GM23338 (cell line): ENCODE measurements at regions not wholly inside any gene's neighbourhood (a gene's known extent, or its start where the extent isn't known, plus 50 kb on each side); places are given as distances from the start of the nearest gene placed in this dataset.

ENCODE experiments used
- ATAC-seq: fragments of 200-7000 bp; cut with Tn5 transposase; 3 replicates; pipeline ENCODE4 v1.9.1; 2020
- DNase-seq: peaks from one replicate; pipeline ENCODE4 v3.0.0-alpha.2; 2015; ENCODE audit warnings: low spot score
- H2AFZ ChIP-seq: fragments of 200-600 bp; sonication (generic); 2 replicates; pipeline ENCODE4 v1.8.0; 2016; ENCODE audit warnings: antibody characterized with exemption, mild to moderate bottlenecking, moderate library complexity
- H3F3A ChIP-seq: fragments of 200-600 bp; sonication (generic); replicated peaks from 2 replicates; pipeline ENCODE4 v1.8.0; 2017; ENCODE audit warnings: antibody characterized with exemption, mixed run types, low read depth
- H3K27ac ChIP-seq: fragments of 200-600 bp; sonication (generic); 2 replicates; pipeline ENCODE4 v1.6.1; 2016; ENCODE audit warnings: low read depth
- H3K27me3 ChIP-seq: fragments of 200-600 bp; sonication (generic); 2 replicates; pipeline ENCODE4 v1.8.0; 2016; ENCODE audit warnings: mild to moderate bottlenecking, mixed run types, moderate library complexity; ENCODE audit not compliant: insufficient read depth
- H3K36me3 ChIP-seq: fragments of 200-600 bp; sonication (generic); 2 replicates; pipeline ENCODE4 v1.8.0; 2016; ENCODE audit warnings: mild to moderate bottlenecking; ENCODE audit not compliant: insufficient read depth
- H3K4me1 ChIP-seq: fragments of 200-600 bp; sonication (generic); 2 replicates; pipeline ENCODE4 v1.8.0; 2016; ENCODE audit warnings: mild to moderate bottlenecking, moderate library complexity; ENCODE audit not compliant: insufficient read depth
- H3K4me2 ChIP-seq: fragments of 200-600 bp; sonication (generic); 2 replicates; pipeline ENCODE4 v1.7.1; 2017; ENCODE audit warnings: mixed run types
- H3K4me3 ChIP-seq: fragments of 200-600 bp; sonication (generic); 2 replicates; pipeline ENCODE4 v1.6.1; 2016; ENCODE audit warnings: mixed run types
- H3K79me2 ChIP-seq: fragments of 200-600 bp; sonication (generic); replicated peaks from 2 replicates; pipeline ENCODE4 v1.8.0; 2017; ENCODE audit warnings: mild to moderate bottlenecking; ENCODE audit not compliant: insufficient read depth
- H3K9me2 ChIP-seq: fragments of 200-600 bp; sonication (generic); 2 replicates; pipeline ENCODE4 v1.8.0; 2017; ENCODE audit not compliant: insufficient read depth
- H4K20me1 ChIP-seq: fragments of 200-600 bp; sonication (generic); replicated peaks from 2 replicates; pipeline ENCODE4 v1.8.0; 2017; ENCODE audit warnings: mild to moderate bottlenecking; ENCODE audit not compliant: insufficient read depth
- H3K27ac Mint-ChIP-seq: 2 replicates; pipeline ENCODE4 v1.8.0; 2020; ENCODE audit warnings: inconsistent platforms, mild to moderate bottlenecking, moderate library complexity, mixed read lengths
- H3K27me3 Mint-ChIP-seq: 3 replicates; pipeline ENCODE4 v1.8.0; 2022; ENCODE audit warnings: low read depth, mild to moderate bottlenecking, moderate library complexity, mixed read lengths, inconsistent platforms; ENCODE audit not compliant: insufficient read depth, poor library complexity
- H3K36me3 Mint-ChIP-seq: 3 replicates; pipeline ENCODE4 v1.8.0; 2021; ENCODE audit warnings: low read depth, mild to moderate bottlenecking, inconsistent platforms, moderate library complexity, mixed read lengths
- H3K4me1 Mint-ChIP-seq: 3 replicates; pipeline ENCODE4 v1.8.0; 2020; ENCODE audit warnings: mild to moderate bottlenecking, inconsistent platforms, mixed read lengths
- H3K4me3 Mint-ChIP-seq: 3 replicates; pipeline ENCODE4 v1.8.0; 2021; ENCODE audit warnings: moderate library complexity, mild to moderate bottlenecking, inconsistent platforms, mixed read lengths
- H3K9me3 Mint-ChIP-seq: 3 replicates; pipeline ENCODE4 v1.8.0; 2020; ENCODE audit warnings: moderate library complexity, mild to moderate bottlenecking, inconsistent platforms, mixed read lengths
- EZH2 ChIP-seq: fragments of 200-600 bp; sonication (generic); IDR thresholded peaks from one replicate; pipeline ENCODE4 v1.8.0; 2017; ENCODE audit warnings: antibody characterized with exemption, mild to moderate bottlenecking, low read depth; ENCODE audit not compliant: unreplicated experiment
- JUNB ChIP-seq: IDR thresholded peaks from one replicate; pipeline ENCODE4 v1.6.1; 2016; ENCODE audit warnings: antibody characterized with exemption; ENCODE audit not compliant: unreplicated experiment
- NANOG ChIP-seq: IDR thresholded peaks from 2 replicates; pipeline ENCODE4 v1.6.1; 2016; ENCODE audit warnings: antibody characterized with exemption, borderline replicate concordance
- ZNF114 ChIP-seq: fragments of 250-450 bp; sonication (Bioruptor Pico); IDR thresholded peaks from 2 replicates; pipeline ENCODE4 v1.5.0; 2020; ENCODE audit warnings: mild to moderate bottlenecking, moderate library complexity
- TF ChIP-seq, protein P1 (sequence below), 2 experiments: fragments of 200-600 bp in 1 of 2; sonication (generic) in 1 of 2; conservative IDR thresholded peaks; 2 replicates each; pipeline versions ENCODE4 v1.5.1 to v1.6.1; 2016 to 2017; ENCODE audit warnings: antibody characterized with exemption in 2 of 2, low read depth in 2 of 2, mild to moderate bottlenecking in 2 of 2, moderate library complexity in 1 of 2
- TF ChIP-seq, protein P2 (sequence below): fragments of 250-450 bp; sonication (Bioruptor Pico); IDR thresholded peaks from 2 replicates; pipeline ENCODE4 v1.5.0; 2020; ENCODE audit warnings: mild to moderate bottlenecking, moderate library complexity

DNA sequence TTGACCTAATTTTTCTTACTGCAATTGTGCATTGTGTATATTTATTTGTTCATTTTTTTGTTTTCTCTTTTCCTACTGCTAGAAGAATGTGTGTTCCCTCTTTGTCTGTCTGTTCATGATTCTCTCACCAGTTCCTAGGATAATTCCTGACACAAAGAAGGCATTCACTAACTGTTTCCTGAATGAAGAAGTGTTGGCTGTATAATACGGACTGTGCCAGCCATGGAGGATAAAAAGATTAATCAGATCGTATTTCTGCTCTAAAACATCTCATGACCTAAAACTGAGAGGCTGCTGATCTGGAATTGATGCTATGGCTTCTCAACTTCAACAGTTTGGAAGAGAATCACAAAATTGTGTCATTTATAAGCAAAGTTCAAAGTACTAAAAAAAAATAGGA is 563.1 kb upstream of the FRG1 start (continued):
- TF ChIP-seq, protein P1, sequence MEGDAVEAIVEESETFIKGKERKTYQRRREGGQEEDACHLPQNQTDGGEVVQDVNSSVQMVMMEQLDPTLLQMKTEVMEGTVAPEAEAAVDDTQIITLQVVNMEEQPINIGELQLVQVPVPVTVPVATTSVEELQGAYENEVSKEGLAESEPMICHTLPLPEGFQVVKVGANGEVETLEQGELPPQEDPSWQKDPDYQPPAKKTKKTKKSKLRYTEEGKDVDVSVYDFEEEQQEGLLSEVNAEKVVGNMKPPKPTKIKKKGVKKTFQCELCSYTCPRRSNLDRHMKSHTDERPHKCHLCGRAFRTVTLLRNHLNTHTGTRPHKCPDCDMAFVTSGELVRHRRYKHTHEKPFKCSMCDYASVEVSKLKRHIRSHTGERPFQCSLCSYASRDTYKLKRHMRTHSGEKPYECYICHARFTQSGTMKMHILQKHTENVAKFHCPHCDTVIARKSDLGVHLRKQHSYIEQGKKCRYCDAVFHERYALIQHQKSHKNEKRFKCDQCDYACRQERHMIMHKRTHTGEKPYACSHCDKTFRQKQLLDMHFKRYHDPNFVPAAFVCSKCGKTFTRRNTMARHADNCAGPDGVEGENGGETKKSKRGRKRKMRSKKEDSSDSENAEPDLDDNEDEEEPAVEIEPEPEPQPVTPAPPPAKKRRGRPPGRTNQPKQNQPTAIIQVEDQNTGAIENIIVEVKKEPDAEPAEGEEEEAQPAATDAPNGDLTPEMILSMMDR (conservative IDR thresholded peaks at IDR 0.05; ENCODE audit: low read depth in 2 of 2) = no peak
- no peak for TF ChIP-seq JUNB
- no peak for TF ChIP-seq EZH2

DNA sequence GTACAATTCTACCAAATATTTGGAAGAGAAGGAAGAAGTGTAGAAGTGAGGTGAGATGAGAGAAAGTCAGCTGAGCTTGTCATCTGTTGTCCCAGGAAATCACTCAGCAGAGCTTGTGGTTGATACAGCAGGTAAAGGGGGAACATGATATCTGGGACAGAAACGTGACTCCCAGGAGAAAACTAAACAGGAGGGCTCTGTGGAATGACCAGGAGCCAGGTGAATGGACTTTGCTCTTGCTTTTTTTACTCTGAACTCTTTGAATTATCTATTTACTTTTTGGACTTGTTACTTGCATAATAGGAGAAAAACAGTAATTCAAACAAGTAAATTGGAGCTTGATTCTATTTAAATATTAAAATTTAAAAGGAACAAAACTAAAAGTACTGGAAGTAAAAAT is 555.6 kb upstream of the FRG1 start:
- no peaks in the 10 kb centered on the region for H3K27me3 ChIP-seq
- no peak for ATAC-seq
- H3K4me1 ChIP-seq = no peaks in the 10 kb centered on the region
- H3K27ac ChIP-seq = no peak overlapping the region
- H3F3A ChIP-seq = no peaks in the 10 kb centered on the region
- no peak overlapping the region; the same call in 1 of the 2 replicates for H3K27ac Mint-ChIP-seq
- no peaks in the 10 kb centered on the region for H3K9me2 ChIP-seq
- H3K4me2 ChIP-seq = no peak overlapping the region
- no peak overlapping the region for H3K4me3 ChIP-seq
- TF ChIP-seq, protein P2, sequence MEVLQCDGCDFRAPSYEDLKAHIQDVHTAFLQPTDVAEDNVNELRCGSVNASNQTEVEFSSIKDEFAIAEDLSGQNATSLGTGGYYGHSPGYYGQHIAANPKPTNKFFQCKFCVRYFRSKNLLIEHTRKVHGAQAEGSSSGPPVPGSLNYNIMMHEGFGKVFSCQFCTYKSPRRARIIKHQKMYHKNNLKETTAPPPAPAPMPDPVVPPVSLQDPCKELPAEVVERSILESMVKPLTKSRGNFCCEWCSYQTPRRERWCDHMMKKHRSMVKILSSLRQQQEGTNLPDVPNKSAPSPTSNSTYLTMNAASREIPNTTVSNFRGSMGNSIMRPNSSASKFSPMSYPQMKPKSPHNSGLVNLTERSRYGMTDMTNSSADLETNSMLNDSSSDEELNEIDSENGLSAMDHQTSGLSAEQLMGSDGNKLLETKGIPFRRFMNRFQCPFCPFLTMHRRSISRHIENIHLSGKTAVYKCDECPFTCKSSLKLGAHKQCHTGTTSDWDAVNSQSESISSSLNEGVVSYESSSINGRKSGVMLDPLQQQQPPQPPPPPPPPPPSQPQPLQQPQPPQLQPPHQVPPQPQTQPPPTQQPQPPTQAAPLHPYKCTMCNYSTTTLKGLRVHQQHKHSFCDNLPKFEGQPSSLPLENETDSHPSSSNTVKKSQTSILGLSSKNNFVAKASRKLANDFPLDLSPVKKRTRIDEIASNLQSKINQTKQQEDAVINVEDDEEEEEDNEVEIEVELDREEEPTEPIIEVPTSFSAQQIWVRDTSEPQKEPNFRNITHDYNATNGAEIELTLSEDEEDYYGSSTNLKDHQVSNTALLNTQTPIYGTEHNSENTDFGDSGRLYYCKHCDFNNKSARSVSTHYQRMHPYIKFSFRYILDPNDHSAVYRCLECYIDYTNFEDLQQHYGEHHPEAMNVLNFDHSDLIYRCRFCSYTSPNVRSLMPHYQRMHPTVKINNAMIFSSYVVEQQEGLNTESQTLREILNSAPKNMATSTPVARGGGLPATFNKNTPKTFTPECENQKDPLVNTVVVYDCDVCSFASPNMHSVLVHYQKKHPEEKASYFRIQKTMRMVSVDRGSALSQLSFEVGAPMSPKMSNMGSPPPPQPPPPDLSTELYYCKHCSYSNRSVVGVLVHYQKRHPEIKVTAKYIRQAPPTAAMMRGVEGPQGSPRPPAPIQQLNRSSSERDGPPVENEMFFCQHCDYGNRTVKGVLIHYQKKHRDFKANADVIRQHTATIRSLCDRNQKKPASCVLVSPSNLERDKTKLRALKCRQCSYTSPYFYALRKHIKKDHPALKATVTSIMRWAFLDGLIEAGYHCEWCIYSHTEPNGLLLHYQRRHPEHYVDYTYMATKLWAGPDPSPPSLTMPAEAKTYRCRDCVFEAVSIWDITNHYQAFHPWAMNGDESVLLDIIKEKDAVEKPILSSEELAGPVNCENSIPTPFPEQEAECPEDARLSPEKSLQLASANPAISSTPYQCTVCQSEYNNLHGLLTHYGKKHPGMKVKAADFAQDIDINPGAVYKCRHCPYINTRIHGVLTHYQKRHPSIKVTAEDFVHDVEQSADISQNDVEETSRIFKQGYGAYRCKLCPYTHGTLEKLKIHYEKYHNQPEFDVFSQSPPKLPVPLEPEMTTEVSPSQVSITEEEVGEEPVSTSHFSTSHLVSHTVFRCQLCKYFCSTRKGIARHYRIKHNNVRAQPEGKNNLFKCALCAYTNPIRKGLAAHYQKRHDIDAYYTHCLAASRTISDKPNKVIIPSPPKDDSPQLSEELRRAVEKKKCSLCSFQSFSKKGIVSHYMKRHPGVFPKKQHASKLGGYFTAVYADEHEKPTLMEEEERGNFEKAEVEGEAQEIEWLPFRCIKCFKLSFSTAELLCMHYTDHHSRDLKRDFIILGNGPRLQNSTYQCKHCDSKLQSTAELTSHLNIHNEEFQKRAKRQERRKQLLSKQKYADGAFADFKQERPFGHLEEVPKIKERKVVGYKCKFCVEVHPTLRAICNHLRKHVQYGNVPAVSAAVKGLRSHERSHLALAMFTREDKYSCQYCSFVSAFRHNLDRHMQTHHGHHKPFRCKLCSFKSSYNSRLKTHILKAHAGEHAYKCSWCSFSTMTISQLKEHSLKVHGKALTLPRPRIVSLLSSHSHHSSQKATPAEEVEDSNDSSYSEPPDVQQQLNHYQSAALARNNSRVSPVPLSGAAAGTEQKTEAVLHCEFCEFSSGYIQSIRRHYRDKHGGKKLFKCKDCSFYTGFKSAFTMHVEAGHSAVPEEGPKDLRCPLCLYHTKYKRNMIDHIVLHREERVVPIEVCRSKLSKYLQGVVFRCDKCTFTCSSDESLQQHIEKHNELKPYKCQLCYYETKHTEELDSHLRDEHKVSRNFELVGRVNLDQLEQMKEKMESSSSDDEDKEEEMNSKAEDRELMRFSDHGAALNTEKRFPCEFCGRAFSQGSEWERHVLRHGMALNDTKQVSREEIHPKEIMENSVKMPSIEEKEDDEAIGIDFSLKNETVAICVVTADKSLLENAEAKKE (CRISPR knock-in tag) = no peak
- no peak for TF ChIP-seq EZH2
- no peak for TF ChIP-seq NANOG
- no peak for TF ChIP-seq ZNF114 (CRISPR knock-in tag)
- no peaks in the 10 kb centered on the region for H3K36me3 ChIP-seq
- H4K20me1 ChIP-seq = no peaks in the 10 kb centered on the region
- no peak overlapping the region for H3K4me3 Mint-ChIP-seq
- H3K79me2 ChIP-seq = no peaks in the 10 kb centered on the region
- no peaks in the 10 kb centered on the region; the same call in 2 of the 3 replicates for H3K36me3 Mint-ChIP-seq
- no peak overlapping the region for H2AFZ ChIP-seq
- no peaks in the 10 kb centered on the region for H3K27me3 Mint-ChIP-seq
- H3K9me3 Mint-ChIP-seq = peaks cover 38% of the 10 kb centered on the region
- H3K4me1 Mint-ChIP-seq = no peaks in the 10 kb centered on the region
- DNase-seq = no peak
